HCT116 (cell line): ENCODE measurements at regions not wholly inside any gene's neighbourhood (a gene's known extent, or its start where the extent isn't known, plus 50 kb on each side); places are given as distances from the start of the nearest gene placed in this dataset.
"Not testable (repeated sequence)": the region's sequence is repeated elsewhere in the genome, so short reads cannot be mapped to it uniquely, and the experiment has no call there.

Experiments used
- EZH2phosphoT487 ChIP-seq: fragments of 200-600 bp; IDR thresholded peaks from 2 replicates; pipeline ENCODE4 v1.6.1; 2018; ENCODE audit warnings: antibody characterized with exemption, borderline replicate concordance
- TF ChIP-seq, protein P1 (sequence below), 3 experiments: fragments of 200-600 bp in 1 of 3; sonication (generic) in 1 of 3; IDR thresholded peaks in 2 of 3; conservative IDR thresholded peaks in 1 of 3; 2 replicates each; pipeline ENCODE4 v1.5.1; 2012 to 2017; ENCODE audit warnings: low read depth in 2 of 3, low read length in 2 of 3, antibody characterized with exemption in 1 of 3, borderline replicate concordance in 1 of 3, control low read depth in 1 of 3, mild to moderate bottlenecking in 1 of 3, mixed read lengths in 1 of 3, mixed run types in 1 of 3, moderate library complexity in 1 of 3; ENCODE audit not compliant: insufficient read depth in 1 of 3
- TF ChIP-seq, protein P2 (sequence below): IDR thresholded peaks from 2 replicates; pipeline ENCODE4 v1.6.1; 2012
- TF ChIP-seq, protein P3 (sequence below): IDR thresholded peaks from 2 replicates; pipeline ENCODE4 v1.6.1; 2012; ENCODE audit warnings: low read depth

DNA sequence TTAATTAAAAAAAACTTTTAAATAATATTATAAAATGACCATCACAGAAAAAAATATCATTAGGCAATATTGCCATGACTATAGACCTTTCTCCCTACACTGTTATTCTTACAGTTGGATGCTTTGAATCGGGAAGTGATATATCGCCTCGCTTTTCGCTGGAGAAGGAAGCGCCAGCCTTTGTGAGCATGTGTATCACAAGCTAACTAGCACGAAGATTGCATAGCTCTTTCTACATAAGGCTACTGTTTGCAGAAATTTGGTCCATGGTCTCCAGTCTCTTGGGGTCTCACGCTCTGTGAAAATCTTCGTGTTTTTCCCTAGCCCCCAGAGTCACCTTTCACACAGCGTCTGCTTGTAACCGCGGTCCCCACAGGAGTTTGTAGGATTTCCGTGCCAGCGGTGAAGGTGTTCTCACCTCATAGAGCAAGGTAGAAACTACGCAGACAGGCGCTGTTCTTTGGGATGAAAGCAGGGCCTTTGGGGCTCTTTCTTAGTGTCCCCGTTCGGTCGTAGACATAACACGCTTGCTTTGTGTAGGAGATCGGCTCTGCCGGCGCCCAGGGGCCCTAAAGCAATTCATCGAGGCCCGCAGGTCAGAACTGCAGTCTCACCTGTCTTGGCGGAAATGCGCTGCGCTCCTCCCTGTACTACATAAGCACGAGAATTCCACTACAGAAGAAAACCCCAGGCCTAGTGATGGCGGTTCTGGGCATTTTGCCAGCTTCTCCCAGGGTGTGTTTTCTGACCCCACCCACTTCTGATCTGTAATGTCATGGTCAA, 214.5 kb upstream of the NOTCH2NLA start:
- TF ChIP-seq, protein P1, sequence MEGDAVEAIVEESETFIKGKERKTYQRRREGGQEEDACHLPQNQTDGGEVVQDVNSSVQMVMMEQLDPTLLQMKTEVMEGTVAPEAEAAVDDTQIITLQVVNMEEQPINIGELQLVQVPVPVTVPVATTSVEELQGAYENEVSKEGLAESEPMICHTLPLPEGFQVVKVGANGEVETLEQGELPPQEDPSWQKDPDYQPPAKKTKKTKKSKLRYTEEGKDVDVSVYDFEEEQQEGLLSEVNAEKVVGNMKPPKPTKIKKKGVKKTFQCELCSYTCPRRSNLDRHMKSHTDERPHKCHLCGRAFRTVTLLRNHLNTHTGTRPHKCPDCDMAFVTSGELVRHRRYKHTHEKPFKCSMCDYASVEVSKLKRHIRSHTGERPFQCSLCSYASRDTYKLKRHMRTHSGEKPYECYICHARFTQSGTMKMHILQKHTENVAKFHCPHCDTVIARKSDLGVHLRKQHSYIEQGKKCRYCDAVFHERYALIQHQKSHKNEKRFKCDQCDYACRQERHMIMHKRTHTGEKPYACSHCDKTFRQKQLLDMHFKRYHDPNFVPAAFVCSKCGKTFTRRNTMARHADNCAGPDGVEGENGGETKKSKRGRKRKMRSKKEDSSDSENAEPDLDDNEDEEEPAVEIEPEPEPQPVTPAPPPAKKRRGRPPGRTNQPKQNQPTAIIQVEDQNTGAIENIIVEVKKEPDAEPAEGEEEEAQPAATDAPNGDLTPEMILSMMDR (IDR thresholded peaks at IDR 0.05 in 2 of 3, conservative IDR thresholded peaks at IDR 0.05 in 1 of 3; ENCODE audit: borderline replicate concordance in 1 of 3, insufficient read depth in 1 of 3, low read depth in 2 of 3, low read length in 2 of 3) = not testable (repeated sequence)
- TF ChIP-seq, protein P2, sequence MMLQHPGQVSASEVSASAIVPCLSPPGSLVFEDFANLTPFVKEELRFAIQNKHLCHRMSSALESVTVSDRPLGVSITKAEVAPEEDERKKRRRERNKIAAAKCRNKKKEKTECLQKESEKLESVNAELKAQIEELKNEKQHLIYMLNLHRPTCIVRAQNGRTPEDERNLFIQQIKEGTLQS = not testable (repeated sequence)
- TF ChIP-seq EZH2phosphoT487 = not testable (repeated sequence)
- TF ChIP-seq, protein P3, sequence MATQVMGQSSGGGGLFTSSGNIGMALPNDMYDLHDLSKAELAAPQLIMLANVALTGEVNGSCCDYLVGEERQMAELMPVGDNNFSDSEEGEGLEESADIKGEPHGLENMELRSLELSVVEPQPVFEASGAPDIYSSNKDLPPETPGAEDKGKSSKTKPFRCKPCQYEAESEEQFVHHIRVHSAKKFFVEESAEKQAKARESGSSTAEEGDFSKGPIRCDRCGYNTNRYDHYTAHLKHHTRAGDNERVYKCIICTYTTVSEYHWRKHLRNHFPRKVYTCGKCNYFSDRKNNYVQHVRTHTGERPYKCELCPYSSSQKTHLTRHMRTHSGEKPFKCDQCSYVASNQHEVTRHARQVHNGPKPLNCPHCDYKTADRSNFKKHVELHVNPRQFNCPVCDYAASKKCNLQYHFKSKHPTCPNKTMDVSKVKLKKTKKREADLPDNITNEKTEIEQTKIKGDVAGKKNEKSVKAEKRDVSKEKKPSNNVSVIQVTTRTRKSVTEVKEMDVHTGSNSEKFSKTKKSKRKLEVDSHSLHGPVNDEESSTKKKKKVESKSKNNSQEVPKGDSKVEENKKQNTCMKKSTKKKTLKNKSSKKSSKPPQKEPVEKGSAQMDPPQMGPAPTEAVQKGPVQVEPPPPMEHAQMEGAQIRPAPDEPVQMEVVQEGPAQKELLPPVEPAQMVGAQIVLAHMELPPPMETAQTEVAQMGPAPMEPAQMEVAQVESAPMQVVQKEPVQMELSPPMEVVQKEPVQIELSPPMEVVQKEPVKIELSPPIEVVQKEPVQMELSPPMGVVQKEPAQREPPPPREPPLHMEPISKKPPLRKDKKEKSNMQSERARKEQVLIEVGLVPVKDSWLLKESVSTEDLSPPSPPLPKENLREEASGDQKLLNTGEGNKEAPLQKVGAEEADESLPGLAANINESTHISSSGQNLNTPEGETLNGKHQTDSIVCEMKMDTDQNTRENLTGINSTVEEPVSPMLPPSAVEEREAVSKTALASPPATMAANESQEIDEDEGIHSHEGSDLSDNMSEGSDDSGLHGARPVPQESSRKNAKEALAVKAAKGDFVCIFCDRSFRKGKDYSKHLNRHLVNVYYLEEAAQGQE = not testable (repeated sequence)
